K562 (cell line): ENCODE measurements at regions not wholly inside any gene's neighbourhood (a gene's known extent, or its start where the extent isn't known, plus 50 kb on each side); places are given as distances from the start of the nearest gene placed in this dataset.

ENCODE experiments used
- HDAC2 ChIP-seq: fragments of 450-650 bp; IDR thresholded peaks from 2 replicates; pipeline ENCODE4 v1.6.1; 2016; ENCODE audit warnings: mild to moderate bottlenecking
- HNRNPH1 ChIP-seq: fragments of 200-400 bp; formaldehyde crosslinking; optimal IDR thresholded peaks from 2 replicates; pipeline ENCODE3; 2017; ENCODE audit warnings: low read depth, mild to moderate bottlenecking, low read length, moderate library complexity
- HNRNPUL1 ChIP-seq: fragments of 200-400 bp; formaldehyde crosslinking; IDR thresholded peaks from 2 replicates; pipeline ENCODE4 v1.6.1; 2017; ENCODE audit warnings: low read length
- MECOM ChIP-seq: fragments of 250-450 bp; sonication (Bioruptor Pico); IDR thresholded peaks from 2 replicates; pipeline ENCODE4 v1.8.0; 2022; ENCODE audit warnings: inconsistent platforms
- MEIS2 ChIP-seq: fragments of 450-650 bp; IDR thresholded peaks from 2 replicates; pipeline ENCODE4 v1.6.1; 2014; ENCODE audit warnings: mild to moderate bottlenecking; ENCODE audit not compliant: partially characterized antibody
- NELFE ChIP-seq: IDR thresholded peaks from 2 replicates; pipeline ENCODE4 v1.6.1; 2011; ENCODE audit warnings: mild to moderate bottlenecking; ENCODE audit not compliant: insufficient read depth, insufficient read length
- NFE2 ChIP-seq: IDR thresholded peaks from 2 replicates; pipeline ENCODE4 v1.6.1; 2014; ENCODE audit warnings: antibody characterized with exemption, low read depth
- NR4A1 ChIP-seq, 2 experiments: fragments of 250-450 bp in 1 of 2; fragments of 450-650 bp in 1 of 2; sonication (Bioruptor Pico) in 1 of 2; IDR thresholded peaks; 2 replicates each; pipeline versions ENCODE4 v1.4.0 to v1.6.1; 2016 to 2020; ENCODE audit warnings: mild to moderate bottlenecking in 2 of 2, missing compliant biosample characterization in 1 of 2, missing genetic modification characterization in 1 of 2, moderate library complexity in 1 of 2
- PHF8 ChIP-seq: fragments of 200-600 bp; sonication (generic); IDR thresholded peaks from 2 replicates; pipeline ENCODE4 v1.6.1; 2012; ENCODE audit warnings: mixed run types, mild to moderate bottlenecking, inconsistent platforms, low read length, moderate library complexity, borderline replicate concordance
- PHTF2 ChIP-seq: fragments of 250-450 bp; sonication (Bioruptor Pico); IDR thresholded peaks from 2 replicates; pipeline ENCODE4 v1.5.0; 2021; ENCODE audit warnings: mild to moderate bottlenecking
- POLR2AphosphoS5 ChIP-seq: IDR thresholded peaks from 2 replicates; pipeline ENCODE4 v1.6.1; 2011; ENCODE audit warnings: mild to moderate bottlenecking, low read depth, low read length, moderate library complexity; ENCODE audit not compliant: control insufficient read depth, insufficient read depth
- SAFB2 ChIP-seq: fragments of 200-400 bp; formaldehyde crosslinking; IDR thresholded peaks from 2 replicates; pipeline ENCODE4 v1.6.1; 2018; ENCODE audit warnings: borderline replicate concordance, low read length, low read depth, moderate library complexity; ENCODE audit not compliant: severe bottlenecking
- SNIP1 ChIP-seq: fragments of 450-650 bp; IDR thresholded peaks from 2 replicates; pipeline ENCODE4 v1.7.1; 2017; ENCODE audit warnings: low read depth, mild to moderate bottlenecking
- SUPT5H ChIP-seq: fragments of 450-650 bp; IDR thresholded peaks from 2 replicates; pipeline ENCODE4 v1.6.1; 2016
- ZNF3 ChIP-seq: fragments of 250-450 bp; sonication (Bioruptor Pico); IDR thresholded peaks from 2 replicates; pipeline ENCODE4 v1.5.0; 2021; ENCODE audit warnings: mild to moderate bottlenecking, moderate library complexity
- ZNF431 ChIP-seq: sonication (generic); formaldehyde crosslinking; IDR thresholded peaks from 2 replicates; pipeline ENCODE4 v1.8.0; 2022; ENCODE audit warnings: mild to moderate bottlenecking, missing genetic modification reagents
- ZNF584 ChIP-seq: fragments of 200-800 bp; sonication (Bioruptor generic); IDR thresholded peaks from 2 replicates; pipeline ENCODE4 v1.6.1; 2016; ENCODE audit warnings: low read depth, mild to moderate bottlenecking, missing genetic modification characterization, missing compliant biosample characterization
- ZNF696 ChIP-seq: fragments of 250-450 bp; sonication (Bioruptor Pico); conservative IDR thresholded peaks from 2 replicates; pipeline ENCODE4 v1.4.0; 2020; ENCODE audit warnings: mild to moderate bottlenecking, moderate library complexity
- TF ChIP-seq, protein P1 (sequence below): fragments of 150-350 bp; conservative IDR thresholded peaks from 2 replicates; pipeline ENCODE4 v1.6.1; 2014; ENCODE audit warnings: low read length
- TF ChIP-seq, protein P2 (sequence below): sonication (generic); formaldehyde crosslinking; IDR thresholded peaks from 2 replicates; pipeline ENCODE4 v1.8.0; 2023; ENCODE audit warnings: missing genetic modification reagents, mild to moderate bottlenecking, borderline replicate concordance

GRCh38 chr3:18079739-18080138 is 337.3 kb upstream of the TBC1D5 start (continued):
- TF ChIP-seq, protein P1, sequence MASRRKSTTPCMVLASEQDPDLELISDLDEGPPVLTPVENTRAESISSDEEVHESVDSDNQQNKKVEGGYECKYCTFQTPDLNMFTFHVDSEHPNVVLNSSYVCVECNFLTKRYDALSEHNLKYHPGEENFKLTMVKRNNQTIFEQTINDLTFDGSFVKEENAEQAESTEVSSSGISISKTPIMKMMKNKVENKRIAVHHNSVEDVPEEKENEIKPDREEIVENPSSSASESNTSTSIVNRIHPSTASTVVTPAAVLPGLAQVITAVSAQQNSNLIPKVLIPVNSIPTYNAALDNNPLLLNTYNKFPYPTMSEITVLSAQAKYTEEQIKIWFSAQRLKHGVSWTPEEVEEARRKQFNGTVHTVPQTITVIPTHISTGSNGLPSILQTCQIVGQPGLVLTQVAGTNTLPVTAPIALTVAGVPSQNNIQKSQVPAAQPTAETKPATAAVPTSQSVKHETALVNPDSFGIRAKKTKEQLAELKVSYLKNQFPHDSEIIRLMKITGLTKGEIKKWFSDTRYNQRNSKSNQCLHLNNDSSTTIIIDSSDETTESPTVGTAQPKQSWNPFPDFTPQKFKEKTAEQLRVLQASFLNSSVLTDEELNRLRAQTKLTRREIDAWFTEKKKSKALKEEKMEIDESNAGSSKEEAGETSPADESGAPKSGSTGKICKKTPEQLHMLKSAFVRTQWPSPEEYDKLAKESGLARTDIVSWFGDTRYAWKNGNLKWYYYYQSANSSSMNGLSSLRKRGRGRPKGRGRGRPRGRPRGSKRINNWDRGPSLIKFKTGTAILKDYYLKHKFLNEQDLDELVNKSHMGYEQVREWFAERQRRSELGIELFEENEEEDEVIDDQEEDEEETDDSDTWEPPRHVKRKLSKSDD = no peak
- TF ChIP-seq SAFB2 (no peak), HNRNPH1 (no peak), HNRNPUL1 (no peak), MEIS2 (peak; percentile 8), ZNF696 (CRISPR knock-in tag) (no peak), NELFE (no peak), NR4A1 (CRISPR knock-in tag; IDR thresholded peaks at IDR 0.05) (no peak), NR4A1 (tag; IDR thresholded peaks at IDR 0.05) (no peak), SNIP1 (no peak), ZNF3 (CRISPR knock-in tag) (no peak), MECOM (no peak), SUPT5H (no peak), HDAC2 (no peak), POLR2AphosphoS5 (no peak), ZNF584 (CRISPR knock-in tag) (no peak), PHTF2 (no peak), ZNF431 (CRISPR knock-in tag) (no peak), NFE2 (peak; percentile 54), PHF8 (no peak)
- TF ChIP-seq, protein P2, sequence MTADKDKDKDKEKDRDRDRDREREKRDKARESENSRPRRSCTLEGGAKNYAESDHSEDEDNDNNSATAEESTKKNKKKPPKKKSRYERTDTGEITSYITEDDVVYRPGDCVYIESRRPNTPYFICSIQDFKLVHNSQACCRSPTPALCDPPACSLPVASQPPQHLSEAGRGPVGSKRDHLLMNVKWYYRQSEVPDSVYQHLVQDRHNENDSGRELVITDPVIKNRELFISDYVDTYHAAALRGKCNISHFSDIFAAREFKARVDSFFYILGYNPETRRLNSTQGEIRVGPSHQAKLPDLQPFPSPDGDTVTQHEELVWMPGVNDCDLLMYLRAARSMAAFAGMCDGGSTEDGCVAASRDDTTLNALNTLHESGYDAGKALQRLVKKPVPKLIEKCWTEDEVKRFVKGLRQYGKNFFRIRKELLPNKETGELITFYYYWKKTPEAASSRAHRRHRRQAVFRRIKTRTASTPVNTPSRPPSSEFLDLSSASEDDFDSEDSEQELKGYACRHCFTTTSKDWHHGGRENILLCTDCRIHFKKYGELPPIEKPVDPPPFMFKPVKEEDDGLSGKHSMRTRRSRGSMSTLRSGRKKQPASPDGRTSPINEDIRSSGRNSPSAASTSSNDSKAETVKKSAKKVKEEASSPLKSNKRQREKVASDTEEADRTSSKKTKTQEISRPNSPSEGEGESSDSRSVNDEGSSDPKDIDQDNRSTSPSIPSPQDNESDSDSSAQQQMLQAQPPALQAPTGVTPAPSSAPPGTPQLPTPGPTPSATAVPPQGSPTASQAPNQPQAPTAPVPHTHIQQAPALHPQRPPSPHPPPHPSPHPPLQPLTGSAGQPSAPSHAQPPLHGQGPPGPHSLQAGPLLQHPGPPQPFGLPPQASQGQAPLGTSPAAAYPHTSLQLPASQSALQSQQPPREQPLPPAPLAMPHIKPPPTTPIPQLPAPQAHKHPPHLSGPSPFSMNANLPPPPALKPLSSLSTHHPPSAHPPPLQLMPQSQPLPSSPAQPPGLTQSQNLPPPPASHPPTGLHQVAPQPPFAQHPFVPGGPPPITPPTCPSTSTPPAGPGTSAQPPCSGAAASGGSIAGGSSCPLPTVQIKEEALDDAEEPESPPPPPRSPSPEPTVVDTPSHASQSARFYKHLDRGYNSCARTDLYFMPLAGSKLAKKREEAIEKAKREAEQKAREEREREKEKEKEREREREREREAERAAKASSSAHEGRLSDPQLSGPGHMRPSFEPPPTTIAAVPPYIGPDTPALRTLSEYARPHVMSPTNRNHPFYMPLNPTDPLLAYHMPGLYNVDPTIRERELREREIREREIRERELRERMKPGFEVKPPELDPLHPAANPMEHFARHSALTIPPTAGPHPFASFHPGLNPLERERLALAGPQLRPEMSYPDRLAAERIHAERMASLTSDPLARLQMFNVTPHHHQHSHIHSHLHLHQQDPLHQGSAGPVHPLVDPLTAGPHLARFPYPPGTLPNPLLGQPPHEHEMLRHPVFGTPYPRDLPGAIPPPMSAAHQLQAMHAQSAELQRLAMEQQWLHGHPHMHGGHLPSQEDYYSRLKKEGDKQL (CRISPR knock-in tag) = no peak
